ENCODE measurements at regions not wholly inside any gene's neighbourhood (a gene's known extent, or its start where the extent isn't known, plus 50 kb on each side); places are given as distances from the start of the nearest gene placed in this dataset.

GRCh38 chr21:43274022-43274945 lies 105.5 kb downstream of the CRYAA start (continued):
- TF ChIP-seq CTCF (IDR thresholded peaks at IDR 0.05 in 2 of 3, conservative IDR thresholded peaks at IDR 0.05 in 1 of 3; ENCODE audit: borderline replicate concordance in 1 of 3, insufficient read depth in 1 of 3, low read depth in 2 of 3, low read length in 2 of 3) (no peak), SRF (IDR thresholded peaks at IDR 0.05; ENCODE audit: low read depth) (no peak), CBX3 (IDR thresholded peaks at IDR 0.05; ENCODE audit: low read depth) (no peak), JUND (IDR thresholded peaks at IDR 0.05) (no peak), ZFX (IDR thresholded peaks at IDR 0.05) (no peak), EZH2 (IDR thresholded peaks at IDR 0.05) (no peak), EZH2phosphoT487 (IDR thresholded peaks at IDR 0.05; ENCODE audit: borderline replicate concordance) (no peak), SP1 (IDR thresholded peaks at IDR 0.05; ENCODE audit: low read depth) (no peak)
- TF ChIP-seq, protein P1, sequence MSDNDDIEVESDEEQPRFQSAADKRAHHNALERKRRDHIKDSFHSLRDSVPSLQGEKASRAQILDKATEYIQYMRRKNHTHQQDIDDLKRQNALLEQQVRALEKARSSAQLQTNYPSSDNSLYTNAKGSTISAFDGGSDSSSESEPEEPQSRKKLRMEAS (IDR thresholded peaks at IDR 0.05) = no peak
- TF ChIP-seq, protein P2, sequence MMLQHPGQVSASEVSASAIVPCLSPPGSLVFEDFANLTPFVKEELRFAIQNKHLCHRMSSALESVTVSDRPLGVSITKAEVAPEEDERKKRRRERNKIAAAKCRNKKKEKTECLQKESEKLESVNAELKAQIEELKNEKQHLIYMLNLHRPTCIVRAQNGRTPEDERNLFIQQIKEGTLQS (IDR thresholded peaks at IDR 0.05) = no peak

DNA sequence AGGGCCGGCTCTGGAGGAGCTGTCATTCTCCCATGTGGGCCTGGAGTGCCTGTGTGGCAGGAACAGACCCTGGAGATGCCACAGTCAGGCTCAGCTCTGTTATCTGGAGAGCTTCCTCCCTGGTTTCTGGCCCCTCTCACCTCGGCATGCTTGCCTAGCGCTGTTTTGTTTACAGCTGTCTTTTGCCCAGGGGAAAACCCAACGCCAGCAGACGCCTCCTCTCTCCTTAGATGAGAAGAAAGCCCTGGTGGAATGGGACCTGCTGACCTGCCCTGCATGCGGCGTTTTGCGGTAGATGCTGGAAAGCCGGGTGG lies 104.9 kb downstream of the CRYAA start:
- POLR2A ChIA-PET = no interaction called here
- Histone ChIP-seq H3K9ac (ENCODE audit: low read length) (no peak overlapping the region), H2AFZ (ENCODE audit: low read depth, low read length, poor library complexity, severe bottlenecking) (no peak overlapping the region), H3K9me2 (ENCODE audit: insufficient read depth) (no peaks in the 10 kb centered on the region), H3K36me3 (ENCODE audit: control insufficient read depth in 1 of 2, insufficient read depth in 2 of 2, low read length in 2 of 2) (no peaks in the 10 kb centered on the region), H3K4me3 (replicated peaks in 1 of 2; ENCODE audit: low read depth in 1 of 2, low read length in 2 of 2) (no peak overlapping the region), H3K9me3 (ENCODE audit: control insufficient read depth in 1 of 2, insufficient read depth in 1 of 2, low read depth in 1 of 2, low read length in 2 of 2) (no peaks in the 10 kb centered on the region), H3K4me1 (ENCODE audit: control insufficient read depth in 1 of 2, insufficient read depth in 2 of 2, low read length in 2 of 2) (no peaks in the 10 kb centered on the region), H3K4me2 (ENCODE audit: low read length) (no peak overlapping the region), H3K27me3 (ENCODE audit: insufficient read depth, low read length) (peaks cover 5% of the 10 kb centered on the region; the same call in 1 of the 2 replicates), H3K79me2 (ENCODE audit: insufficient read depth, low read length) (no peaks in the 10 kb centered on the region), H4K20me1 (ENCODE audit: insufficient read depth) (no peaks in the 10 kb centered on the region), H3K27ac (ENCODE audit: low read depth, low read length) (no peak overlapping the region)
- CTCF ChIA-PET = no interaction called here
- intact Hi-C loops (cut with micrococcal nuclease) = no loop called here
- no peak for DNase-seq (ENCODE audit: low read depth, low spot score)
- TF ChIP-seq JUND (IDR thresholded peaks at IDR 0.05) = no peak
- TF ChIP-seq TCF7L2 (IDR thresholded peaks at IDR 0.05; ENCODE audit: borderline replicate concordance, extremely low read depth, insufficient read depth, insufficient read length) = no peak
- no peak for TF ChIP-seq YY1 (IDR thresholded peaks at IDR 0.05; ENCODE audit: extremely low read depth, insufficient replicate concordance, low read depth, low read length)
- no peak for ATAC-seq
- RAD21 ChIA-PET (ENCODE audit: low non-redundant PET in 1 of 2, low total read pairs in 2 of 2, uncharacterized antibody in 2 of 2, unreplicated experiment in 2 of 2) = no interaction called here
- no TSS peak for BruUV-seq (replicated peaks)

All from HCT116 (cell line).